Liver (tissue), 8 donors: ENCODE measurements at regions not wholly inside any gene's neighbourhood (a gene's known extent, or its start where the extent isn't known, plus 50 kb on each side); places are given as distances from the start of the nearest gene placed in this dataset.

Source experiments
- DNase-seq: peaks from one replicate; pipeline ENCODE4 v3.0.0-alpha.2; 2017; ENCODE audit warnings: low spot score
- H3K27ac ChIP-seq, 2 donors: one replicate each; pipeline ENCODE4 v1.7.0; 2013; ENCODE audit warnings: inconsistent platforms in 2 of 2, low read length in 2 of 2, control low read depth in 1 of 2, low read depth in 1 of 2, mild to moderate bottlenecking in 1 of 2
- H3K27me3 ChIP-seq, 4 donors: one replicate each; pipeline versions ENCODE4 v1.6.1 to v1.7.0; 2013; ENCODE audit warnings: low read length in 3 of 4, inconsistent platforms in 1 of 4, mild to moderate bottlenecking in 1 of 4, moderate library complexity in 1 of 4; ENCODE audit not compliant: control insufficient read depth in 4 of 4, insufficient read depth in 4 of 4
- H3K36me3 ChIP-seq, 4 donors: one replicate each; pipeline versions ENCODE4 v1.6.1 to v1.7.0; 2013; ENCODE audit warnings: low read length in 3 of 4, mild to moderate bottlenecking in 3 of 4, low read depth in 1 of 4, moderate library complexity in 1 of 4; ENCODE audit not compliant: control insufficient read depth in 4 of 4, insufficient read depth in 3 of 4
- H3K4me1 ChIP-seq, 4 donors: one replicate each; pipeline versions ENCODE4 v1.6.1 to v1.7.0; 2013; ENCODE audit warnings: low read length in 3 of 4, mild to moderate bottlenecking in 3 of 4, moderate library complexity in 1 of 4; ENCODE audit not compliant: control insufficient read depth in 4 of 4, insufficient read depth in 4 of 4
- H3K4me3 ChIP-seq, 3 donors: one replicate each; pipeline versions ENCODE4 v1.6.1 to v1.7.0; 2013; ENCODE audit warnings: low read length in 3 of 3, control low read depth in 1 of 3, low read depth in 1 of 3, mild to moderate bottlenecking in 1 of 3
- H3K9ac ChIP-seq, 2 donors: one replicate each; pipeline ENCODE4 v1.7.0; 2013; ENCODE audit warnings: low read length in 2 of 2, mild to moderate bottlenecking in 2 of 2, moderate library complexity in 2 of 2, control low read depth in 1 of 2, low read depth in 1 of 2
- H3K9me3 ChIP-seq, 4 donors: one replicate each; pipeline versions ENCODE4 v1.6.1 to v1.7.0; 2013; ENCODE audit warnings: low read length in 3 of 4; ENCODE audit not compliant: control insufficient read depth in 4 of 4
- EGR1 ChIP-seq, 2 donors: IDR thresholded peaks; 2 replicates each; pipeline ENCODE4 v1.6.1; 2016 to 2018; ENCODE audit warnings: antibody characterized with exemption in 2 of 2, low read depth in 2 of 2
- FOXA1 ChIP-seq: IDR thresholded peaks from 2 replicates; pipeline ENCODE4 v1.6.1; 2016; ENCODE audit warnings: antibody characterized with exemption
- FOXA2 ChIP-seq: IDR thresholded peaks from 2 replicates; pipeline ENCODE4 v1.6.1; 2016; ENCODE audit warnings: antibody characterized with exemption
- GABPA ChIP-seq, 2 donors: IDR thresholded peaks in 1 of 2; conservative IDR thresholded peaks in 1 of 2; 2 replicates each; pipeline ENCODE4 v1.6.1; 2016; ENCODE audit warnings: antibody characterized with exemption in 2 of 2, mild to moderate bottlenecking in 1 of 2, moderate library complexity in 1 of 2
- HNF4A ChIP-seq, 2 donors: conservative IDR thresholded peaks; 2 replicates each; pipeline ENCODE4 v1.6.1; 2016; ENCODE audit warnings: antibody characterized with exemption in 2 of 2, mild to moderate bottlenecking in 2 of 2
- HNF4G ChIP-seq: IDR thresholded peaks from 2 replicates; pipeline ENCODE4 v1.6.1; 2016; ENCODE audit warnings: antibody characterized with exemption
- JUND ChIP-seq, 2 donors: IDR thresholded peaks; 2 replicates each; pipeline ENCODE4 v1.6.1; 2016; ENCODE audit warnings: antibody characterized with exemption in 2 of 2
- NR2F2 ChIP-seq: IDR thresholded peaks from 2 replicates; pipeline ENCODE4 v1.6.1; 2016; ENCODE audit warnings: antibody characterized with exemption
- RAD21 ChIP-seq, 2 donors: IDR thresholded peaks; 2 replicates each; pipeline ENCODE4 v1.6.1; 2016; ENCODE audit warnings: antibody characterized with exemption in 2 of 2, mild to moderate bottlenecking in 2 of 2
- SP1 ChIP-seq: IDR thresholded peaks from 2 replicates; pipeline ENCODE4 v1.6.1; 2018; ENCODE audit warnings: antibody characterized with exemption, mild to moderate bottlenecking
- TAF1 ChIP-seq: conservative IDR thresholded peaks from 2 replicates; pipeline ENCODE4 v1.6.1; 2016; ENCODE audit warnings: antibody characterized with exemption, mild to moderate bottlenecking
- WGBS: extraction: QIAGEN DNeasy Blood & Tissue Kit; methylation state at CpG from one replicate; pipeline ENCODE4 v1.1.7; 2013; 5-methylcytosine and 5-hydroxymethylcytosine counted together
- TF ChIP-seq, protein P1 (sequence below): IDR thresholded peaks from 2 replicates; pipeline ENCODE4 v1.6.1; 2016; ENCODE audit warnings: antibody characterized with exemption
- TF ChIP-seq, protein P2 (sequence below): IDR thresholded peaks from 2 replicates; pipeline ENCODE4 v1.6.1; 2016; ENCODE audit warnings: antibody characterized with exemption, mild to moderate bottlenecking
- TF ChIP-seq, protein P3 (sequence below): IDR thresholded peaks from 2 replicates; pipeline ENCODE4 v1.6.1; 2016; ENCODE audit warnings: antibody characterized with exemption
- TF ChIP-seq, protein P4 (sequence below): fragments of 150-350 bp; IDR thresholded peaks from 2 replicates; pipeline ENCODE4 v1.5.1; 2017; ENCODE audit warnings: improper control_type of control experiment, low read depth, low read length; ENCODE audit not compliant: missing input control
- TF ChIP-seq, protein P5 (sequence below): IDR thresholded peaks from 2 replicates; pipeline ENCODE4 v1.6.1; 2016; ENCODE audit warnings: antibody characterized with exemption
- donor health status: healthy.
- donor health status: healthy.
- donor health status: healthy.
- donor health status: healthy.
- donor health status: healthy.

DNA sequence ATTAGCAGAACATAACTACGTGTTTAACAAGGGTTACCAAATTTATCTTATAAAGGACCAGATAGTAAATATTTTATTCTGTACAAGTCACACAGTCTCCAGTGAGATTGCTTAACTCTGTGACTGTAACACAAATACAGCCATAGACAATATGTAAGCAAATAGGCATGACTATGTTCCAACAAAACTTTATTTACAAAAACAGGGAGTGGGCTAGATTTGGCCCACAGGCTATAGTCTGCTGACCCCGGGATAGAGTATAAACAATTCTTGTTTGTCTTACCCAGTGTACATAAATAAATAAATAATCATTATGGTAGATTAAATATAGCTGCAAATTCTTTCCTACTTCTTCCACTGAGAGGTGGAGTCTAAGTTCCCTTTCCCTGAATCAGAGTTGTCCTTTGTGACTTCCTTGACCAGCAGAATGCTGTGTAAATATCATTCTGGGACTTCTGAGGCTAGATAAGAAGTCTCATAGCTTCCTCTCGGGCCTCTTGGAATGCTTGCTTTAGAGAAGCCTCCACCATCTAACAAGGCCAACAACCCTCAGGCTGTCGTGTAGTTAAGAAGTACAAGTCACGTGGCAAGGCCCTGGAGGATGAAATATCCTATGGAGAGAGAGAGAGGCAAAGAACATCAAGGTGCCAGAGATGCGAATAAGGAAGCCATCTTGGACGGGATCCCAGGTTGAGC, 59.1 kb upstream of the TMEM244 start:
- Histone ChIP-seq H3K4me3 (no peak overlapping the region), H3K9ac (no peak overlapping the region), H3K4me1 (no peaks in the 10 kb centered on the region), H3K9me3 (no peaks in the 10 kb centered on the region), H3K27me3 (no peaks in the 10 kb centered on the region), H3K27ac (no peak overlapping the region), H3K36me3 (no peaks in the 10 kb centered on the region)
- WGBS, result 71% methylated on average over 7 of the region's 7 CpGs
- DNase-seq, result no peak
- TF ChIP-seq RAD21 (IDR thresholded peaks at IDR 0.05), result no peak

DNA sequence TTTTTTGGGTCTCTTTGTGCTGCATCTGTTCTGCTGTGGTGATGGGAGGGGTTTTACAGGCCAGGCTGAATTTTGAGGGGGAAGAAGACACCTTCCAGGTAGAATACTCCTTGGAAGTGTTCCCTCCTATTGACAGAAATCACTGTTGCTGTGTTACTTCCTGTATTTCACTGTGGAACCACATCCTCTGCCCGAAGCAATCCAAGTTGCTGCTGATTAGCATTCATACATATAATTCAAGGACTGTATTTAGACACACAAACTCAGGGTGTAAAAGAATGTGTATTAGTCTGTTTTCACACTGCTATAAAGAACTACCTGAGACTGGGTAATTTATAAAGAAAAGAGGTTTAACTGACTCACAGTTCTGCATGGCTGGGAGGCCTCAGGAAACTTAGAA, 50.6 kb upstream of the TMEM244 start:
- H3K9me3 ChIP-seq, result no peaks in the 10 kb centered on the region
- TF ChIP-seq, protein P1, sequence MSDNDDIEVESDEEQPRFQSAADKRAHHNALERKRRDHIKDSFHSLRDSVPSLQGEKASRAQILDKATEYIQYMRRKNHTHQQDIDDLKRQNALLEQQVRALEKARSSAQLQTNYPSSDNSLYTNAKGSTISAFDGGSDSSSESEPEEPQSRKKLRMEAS, result no peak
- no peak for TF ChIP-seq RAD21 (IDR thresholded peaks at IDR 0.05)
- TF ChIP-seq, protein P2, sequence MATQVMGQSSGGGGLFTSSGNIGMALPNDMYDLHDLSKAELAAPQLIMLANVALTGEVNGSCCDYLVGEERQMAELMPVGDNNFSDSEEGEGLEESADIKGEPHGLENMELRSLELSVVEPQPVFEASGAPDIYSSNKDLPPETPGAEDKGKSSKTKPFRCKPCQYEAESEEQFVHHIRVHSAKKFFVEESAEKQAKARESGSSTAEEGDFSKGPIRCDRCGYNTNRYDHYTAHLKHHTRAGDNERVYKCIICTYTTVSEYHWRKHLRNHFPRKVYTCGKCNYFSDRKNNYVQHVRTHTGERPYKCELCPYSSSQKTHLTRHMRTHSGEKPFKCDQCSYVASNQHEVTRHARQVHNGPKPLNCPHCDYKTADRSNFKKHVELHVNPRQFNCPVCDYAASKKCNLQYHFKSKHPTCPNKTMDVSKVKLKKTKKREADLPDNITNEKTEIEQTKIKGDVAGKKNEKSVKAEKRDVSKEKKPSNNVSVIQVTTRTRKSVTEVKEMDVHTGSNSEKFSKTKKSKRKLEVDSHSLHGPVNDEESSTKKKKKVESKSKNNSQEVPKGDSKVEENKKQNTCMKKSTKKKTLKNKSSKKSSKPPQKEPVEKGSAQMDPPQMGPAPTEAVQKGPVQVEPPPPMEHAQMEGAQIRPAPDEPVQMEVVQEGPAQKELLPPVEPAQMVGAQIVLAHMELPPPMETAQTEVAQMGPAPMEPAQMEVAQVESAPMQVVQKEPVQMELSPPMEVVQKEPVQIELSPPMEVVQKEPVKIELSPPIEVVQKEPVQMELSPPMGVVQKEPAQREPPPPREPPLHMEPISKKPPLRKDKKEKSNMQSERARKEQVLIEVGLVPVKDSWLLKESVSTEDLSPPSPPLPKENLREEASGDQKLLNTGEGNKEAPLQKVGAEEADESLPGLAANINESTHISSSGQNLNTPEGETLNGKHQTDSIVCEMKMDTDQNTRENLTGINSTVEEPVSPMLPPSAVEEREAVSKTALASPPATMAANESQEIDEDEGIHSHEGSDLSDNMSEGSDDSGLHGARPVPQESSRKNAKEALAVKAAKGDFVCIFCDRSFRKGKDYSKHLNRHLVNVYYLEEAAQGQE, result no peak
- no peak for TF ChIP-seq GABPA (IDR thresholded peaks at IDR 0.05 in 1 of 2, conservative IDR thresholded peaks at IDR 0.05 in 1 of 2)
- TF ChIP-seq SP1, result no peak
- no peak for TF ChIP-seq JUND (IDR thresholded peaks at IDR 0.05)
- no peak for TF ChIP-seq TAF1
- TF ChIP-seq HNF4A (conservative IDR thresholded peaks at IDR 0.05), result no peak
- TF ChIP-seq, protein P3, sequence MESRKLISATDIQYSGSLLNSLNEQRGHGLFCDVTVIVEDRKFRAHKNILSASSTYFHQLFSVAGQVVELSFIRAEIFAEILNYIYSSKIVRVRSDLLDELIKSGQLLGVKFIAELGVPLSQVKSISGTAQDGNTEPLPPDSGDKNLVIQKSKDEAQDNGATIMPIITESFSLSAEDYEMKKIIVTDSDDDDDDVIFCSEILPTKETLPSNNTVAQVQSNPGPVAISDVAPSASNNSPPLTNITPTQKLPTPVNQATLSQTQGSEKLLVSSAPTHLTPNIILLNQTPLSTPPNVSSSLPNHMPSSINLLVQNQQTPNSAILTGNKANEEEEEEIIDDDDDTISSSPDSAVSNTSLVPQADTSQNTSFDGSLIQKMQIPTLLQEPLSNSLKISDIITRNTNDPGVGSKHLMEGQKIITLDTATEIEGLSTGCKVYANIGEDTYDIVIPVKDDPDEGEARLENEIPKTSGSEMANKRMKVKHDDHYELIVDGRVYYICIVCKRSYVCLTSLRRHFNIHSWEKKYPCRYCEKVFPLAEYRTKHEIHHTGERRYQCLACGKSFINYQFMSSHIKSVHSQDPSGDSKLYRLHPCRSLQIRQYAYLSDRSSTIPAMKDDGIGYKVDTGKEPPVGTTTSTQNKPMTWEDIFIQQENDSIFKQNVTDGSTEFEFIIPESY, result no peak
- TF ChIP-seq EGR1 (IDR thresholded peaks at IDR 0.05; ENCODE audit: low read depth in 2 of 2), result no peak
- TF ChIP-seq, protein P4, sequence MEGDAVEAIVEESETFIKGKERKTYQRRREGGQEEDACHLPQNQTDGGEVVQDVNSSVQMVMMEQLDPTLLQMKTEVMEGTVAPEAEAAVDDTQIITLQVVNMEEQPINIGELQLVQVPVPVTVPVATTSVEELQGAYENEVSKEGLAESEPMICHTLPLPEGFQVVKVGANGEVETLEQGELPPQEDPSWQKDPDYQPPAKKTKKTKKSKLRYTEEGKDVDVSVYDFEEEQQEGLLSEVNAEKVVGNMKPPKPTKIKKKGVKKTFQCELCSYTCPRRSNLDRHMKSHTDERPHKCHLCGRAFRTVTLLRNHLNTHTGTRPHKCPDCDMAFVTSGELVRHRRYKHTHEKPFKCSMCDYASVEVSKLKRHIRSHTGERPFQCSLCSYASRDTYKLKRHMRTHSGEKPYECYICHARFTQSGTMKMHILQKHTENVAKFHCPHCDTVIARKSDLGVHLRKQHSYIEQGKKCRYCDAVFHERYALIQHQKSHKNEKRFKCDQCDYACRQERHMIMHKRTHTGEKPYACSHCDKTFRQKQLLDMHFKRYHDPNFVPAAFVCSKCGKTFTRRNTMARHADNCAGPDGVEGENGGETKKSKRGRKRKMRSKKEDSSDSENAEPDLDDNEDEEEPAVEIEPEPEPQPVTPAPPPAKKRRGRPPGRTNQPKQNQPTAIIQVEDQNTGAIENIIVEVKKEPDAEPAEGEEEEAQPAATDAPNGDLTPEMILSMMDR, result no peak
- no peak for TF ChIP-seq FOXA1
- TF ChIP-seq, protein P5, sequence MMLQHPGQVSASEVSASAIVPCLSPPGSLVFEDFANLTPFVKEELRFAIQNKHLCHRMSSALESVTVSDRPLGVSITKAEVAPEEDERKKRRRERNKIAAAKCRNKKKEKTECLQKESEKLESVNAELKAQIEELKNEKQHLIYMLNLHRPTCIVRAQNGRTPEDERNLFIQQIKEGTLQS, result no peak
- TF ChIP-seq NR2F2, result no peak
- TF ChIP-seq HNF4G, result no peak
- TF ChIP-seq FOXA2, result no peak
- H3K9ac ChIP-seq, result no peak overlapping the region
- no peaks in the 10 kb centered on the region for H3K27me3 ChIP-seq
- H3K4me1 ChIP-seq, result no peaks in the 10 kb centered on the region
- no peak overlapping the region for H3K27ac ChIP-seq
- DNase-seq, result no peak
- 56% methylated on average over 1 of the region's 1 CpG for WGBS
- no peaks in the 10 kb centered on the region for H3K36me3 ChIP-seq
- no peak overlapping the region for H3K4me3 ChIP-seq
